ENCODE measurements at regions not wholly inside any gene's neighbourhood (a gene's known extent, or its start where the extent isn't known, plus 50 kb on each side); places are given as distances from the start of the nearest gene placed in this dataset.

GRCh38 chr21:29423099-29423870 is 124.6 kb downstream of the BACH1 start:
- no TSS peak for BruUV-seq (replicated peaks)
- intact Hi-C loops (cut with micrococcal nuclease; ENCODE audit: unreplicated experiment): no loop called here

More at GRCh38 chr21:29423099-29423870, 124.6 kb downstream of the BACH1 start:
- Histone ChIP-seq H3K4me2 (ENCODE audit: control insufficient read depth, insufficient read depth) (no peak overlapping the region), H3K36me3 (ENCODE audit: control insufficient read depth in 2 of 2, insufficient read depth in 2 of 2, low read length in 1 of 2) (no peaks in the 10 kb centered on the region), H2AFZ (ENCODE audit: control insufficient read depth, low read depth, low read length) (no peak overlapping the region), H4K20me1 (ENCODE audit: control insufficient read depth, insufficient read depth) (no peaks in the 10 kb centered on the region), H3K27me3 (replicated peaks in 1 of 2; ENCODE audit: control insufficient read depth in 2 of 2, insufficient read depth in 2 of 2, low read length in 1 of 2) (no peaks in the 10 kb centered on the region), H3K9me3 (replicated peaks; ENCODE audit: control insufficient read depth, insufficient read depth, low read length) (no peaks in the 10 kb centered on the region), H3K4me1 (ENCODE audit: control insufficient read depth, insufficient read depth, low read length) (peaks cover 3% of the 10 kb centered on the region; the same call in 1 of the 2 replicates), H3K79me2 (ENCODE audit: control insufficient read depth, insufficient read depth, low read length) (no peaks in the 10 kb centered on the region), H3K4me3 (no peak overlapping the region), H3K27ac (ENCODE audit: control insufficient read depth, insufficient read depth) (no peak overlapping the region), H3K9ac (ENCODE audit: control insufficient read depth, insufficient read depth, low read length) (no peak overlapping the region)
- DNase-seq (ENCODE audit: low read depth, low spot score) (no peak), ATAC-seq (no peak), FAIRE-seq (no peak)
- TF ChIP-seq BCL3 (IDR thresholded peaks at IDR 0.05; ENCODE audit: borderline replicate concordance, insufficient read depth, low read depth, low read length, poor library complexity, severe bottlenecking) (no peak), PBX3 (IDR thresholded peaks at IDR 0.05; ENCODE audit: insufficient replicate concordance, low read depth, low read length) (no peak), CBX3 (IDR thresholded peaks at IDR 0.05; ENCODE audit: borderline replicate concordance, low read depth) (no peak)
- TF ChIP-seq, protein P1, sequence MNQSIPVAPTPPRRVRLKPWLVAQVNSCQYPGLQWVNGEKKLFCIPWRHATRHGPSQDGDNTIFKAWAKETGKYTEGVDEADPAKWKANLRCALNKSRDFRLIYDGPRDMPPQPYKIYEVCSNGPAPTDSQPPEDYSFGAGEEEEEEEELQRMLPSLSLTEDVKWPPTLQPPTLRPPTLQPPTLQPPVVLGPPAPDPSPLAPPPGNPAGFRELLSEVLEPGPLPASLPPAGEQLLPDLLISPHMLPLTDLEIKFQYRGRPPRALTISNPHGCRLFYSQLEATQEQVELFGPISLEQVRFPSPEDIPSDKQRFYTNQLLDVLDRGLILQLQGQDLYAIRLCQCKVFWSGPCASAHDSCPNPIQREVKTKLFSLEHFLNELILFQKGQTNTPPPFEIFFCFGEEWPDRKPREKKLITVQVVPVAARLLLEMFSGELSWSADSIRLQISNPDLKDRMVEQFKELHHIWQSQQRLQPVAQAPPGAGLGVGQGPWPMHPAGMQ (IDR thresholded peaks at IDR 0.05; ENCODE audit: borderline replicate concordance): no peak
- 68% methylated on average over 2 of the region's 2 CpGs for WGBS (ENCODE audit: insufficient coverage, insufficient replicate concordance, low lambda C conversion rate, missing lambda C conversion rate)
- SMC1A ChIA-PET (ENCODE audit: uncharacterized antibody, unreplicated experiment): interaction anchor here (0.8 kb wide), 1 partner anchor 10 kb away, joined by 3 read pairs; no protein-coding TSS in a partner anchor
- CTCF ChIA-PET: interaction anchor here (1.2 kb wide), 1 partner anchor 47 kb away, joined by 4 read pairs; no protein-coding TSS in a partner anchor
- in situ Hi-C loops (cut with MboI): no loop called here
- POLR2A ChIA-PET: no interaction called here
- RAD21 ChIA-PET (ENCODE audit: unreplicated experiment): interaction anchor here (1.1 kb wide), 1 partner anchor 39 kb away, joined by 4 read pairs; no protein-coding TSS in a partner anchor
